Duodenal mucosa (tissue), 2 donors: ENCODE measurements at regions not wholly inside any gene's neighbourhood (a gene's known extent, or its start where the extent isn't known, plus 50 kb on each side); places are given as distances from the start of the nearest gene placed in this dataset.
A peak's percentile ranks its signal among the peaks of the same experiment; 100 is the strongest.

Experiments
- H3K27ac ChIP-seq: one replicate; pipeline ENCODE4 v1.7.0; 2013; ENCODE audit warnings: low read depth, low read length
- H3K27me3 ChIP-seq, 2 donors: one replicate each; pipeline ENCODE4 v1.7.0; 2013; ENCODE audit warnings: low read length in 2 of 2, control low read depth in 1 of 2; ENCODE audit not compliant: insufficient read depth in 2 of 2, control insufficient read depth in 1 of 2
- H3K36me3 ChIP-seq, 2 donors: one replicate each; pipeline ENCODE4 v1.7.0; 2013; ENCODE audit warnings: low read length in 2 of 2, control low read depth in 1 of 2; ENCODE audit not compliant: insufficient read depth in 2 of 2, control insufficient read depth in 1 of 2
- H3K4me1 ChIP-seq, 2 donors: one replicate each; pipeline ENCODE4 v1.7.0; 2013; ENCODE audit warnings: low read length in 2 of 2, control low read depth in 1 of 2; ENCODE audit not compliant: insufficient read depth in 2 of 2, control insufficient read depth in 1 of 2
- H3K4me3 ChIP-seq, 2 donors: one replicate each; pipeline ENCODE4 v1.7.0; 2013; ENCODE audit warnings: low read length in 2 of 2, low read depth in 1 of 2
- H3K9ac ChIP-seq, 2 donors: one replicate each; pipeline ENCODE4 v1.7.0; 2013; ENCODE audit warnings: low read length in 2 of 2, low read depth in 1 of 2
- H3K9me3 ChIP-seq, 2 donors: one replicate each; pipeline ENCODE4 v1.7.0; 2013; ENCODE audit warnings: low read length in 2 of 2, control low read depth in 1 of 2; ENCODE audit not compliant: control insufficient read depth in 1 of 2

GRCh38 chr2:158904627-158905177 is 63.7 kb upstream of the TANC1 start:
- H3K4me1 ChIP-seq: no peaks in the 10 kb centered on the region
- H3K9ac ChIP-seq: no peak overlapping the region
- no peak overlapping the region for H3K4me3 ChIP-seq
- H3K27ac ChIP-seq: no peak overlapping the region
- no peaks in the 10 kb centered on the region for H3K36me3 ChIP-seq
- H3K9me3 ChIP-seq: no peaks in the 10 kb centered on the region
- H3K27me3 ChIP-seq: no peaks in the 10 kb centered on the region

- Histone ChIP-seq H3K27ac (peak overlapping the region; percentile 49), H3K9ac (no peak overlapping the region), H3K4me3 (no peak overlapping the region), H3K9me3 (no peaks in the 10 kb centered on the region), H3K36me3 (no peaks in the 10 kb centered on the region), H3K27me3 (no peaks in the 10 kb centered on the region), H3K4me1 (no peaks in the 10 kb centered on the region)
Observed at GRCh38 chr2:158905341-158905740, 63.1 kb upstream of the TANC1 start.

DNA sequence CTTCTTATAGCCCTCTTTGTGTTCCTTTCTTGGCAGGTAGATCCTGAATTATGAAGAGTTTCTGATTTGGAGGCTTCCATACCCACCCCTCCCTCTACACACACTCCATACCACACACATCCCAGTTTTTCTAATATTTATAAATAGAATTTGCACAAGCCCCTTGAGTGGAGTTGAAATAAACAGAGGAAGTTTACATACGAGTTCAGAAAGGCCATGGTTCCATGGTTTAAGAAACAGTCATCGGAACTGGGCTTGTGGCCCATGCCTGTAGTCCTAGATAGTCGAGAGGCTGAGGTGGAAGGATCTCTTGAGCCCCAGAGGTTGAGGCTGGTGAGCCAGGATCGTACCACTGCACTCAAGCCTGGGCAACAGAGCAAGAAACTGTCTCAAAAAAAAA is 62.7 kb upstream of the TANC1 start:
- H3K36me3 ChIP-seq: no peaks in the 10 kb centered on the region
- no peaks in the 10 kb centered on the region for H3K27me3 ChIP-seq
- no peaks in the 10 kb centered on the region for H3K4me1 ChIP-seq
- no peak overlapping the region for H3K27ac ChIP-seq
- no peak overlapping the region for H3K9ac ChIP-seq
- no peaks in the 10 kb centered on the region for H3K9me3 ChIP-seq
- no peak overlapping the region for H3K4me3 ChIP-seq

DNA sequence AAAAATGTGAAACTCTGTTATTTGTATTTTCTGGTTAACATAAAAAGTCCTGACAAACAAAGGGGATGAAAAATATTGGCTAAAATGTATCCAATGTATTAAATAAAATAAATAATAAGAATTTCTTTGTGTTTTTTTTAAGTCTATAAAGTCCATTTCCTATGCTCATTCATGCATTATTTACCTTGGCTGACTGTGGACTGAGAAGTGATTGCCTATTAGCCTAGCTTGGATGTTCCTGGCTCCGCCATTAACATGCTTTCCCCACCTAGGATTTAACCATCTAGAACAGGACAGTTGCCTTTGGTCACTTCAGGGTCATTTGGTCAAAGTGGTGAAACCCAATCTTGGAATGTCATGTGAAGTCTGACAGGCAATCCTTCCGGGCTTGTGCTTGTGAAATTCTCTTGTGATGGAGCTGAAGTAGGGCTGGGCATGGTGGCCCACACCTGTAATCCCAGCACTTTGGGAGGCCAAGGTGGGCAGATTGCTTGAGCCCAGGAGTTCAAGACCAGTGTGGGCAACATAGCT is 60.4 kb upstream of the TANC1 start:
- Histone ChIP-seq H3K36me3 (no peaks in the 10 kb centered on the region), H3K4me1 (no peaks in the 10 kb centered on the region), H3K27me3 (no peaks in the 10 kb centered on the region), H3K9me3 (no peaks in the 10 kb centered on the region), H3K27ac (no peak overlapping the region), H3K9ac (no peak overlapping the region), H3K4me3 (no peak overlapping the region)

GRCh38 chr2:158912112-158912511 is 56.3 kb upstream of the TANC1 start:
- H3K4me1 ChIP-seq: no peaks in the 10 kb centered on the region
- no peaks in the 10 kb centered on the region for H3K36me3 ChIP-seq
- no peak overlapping the region for H3K27ac ChIP-seq
- no peaks in the 10 kb centered on the region for H3K9me3 ChIP-seq
- no peaks in the 10 kb centered on the region for H3K27me3 ChIP-seq
- no peak overlapping the region for H3K4me3 ChIP-seq
- no peak overlapping the region for H3K9ac ChIP-seq

DNA sequence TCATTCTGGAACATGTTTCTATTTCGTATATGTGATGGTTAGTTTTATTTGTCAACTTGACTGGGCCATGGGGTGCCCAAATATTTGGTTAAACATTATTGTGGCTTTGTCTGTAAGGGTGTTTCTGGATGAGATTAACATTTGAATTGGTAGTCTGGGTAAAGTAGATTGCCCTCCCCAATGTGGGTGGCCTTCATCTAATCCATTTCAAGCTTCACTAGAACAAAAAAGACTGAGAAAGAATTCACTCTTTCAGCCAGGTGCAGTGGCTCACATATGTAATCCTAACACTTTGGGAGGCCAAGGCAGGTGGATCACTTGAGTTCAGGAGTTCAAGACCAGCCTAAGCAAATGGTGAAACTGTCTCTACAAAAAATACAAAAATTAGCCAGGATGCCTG is 55.7 kb upstream of the TANC1 start:
- Histone ChIP-seq H3K9me3 (no peaks in the 10 kb centered on the region), H3K4me3 (no peak overlapping the region), H3K4me1 (no peaks in the 10 kb centered on the region), H3K36me3 (no peaks in the 10 kb centered on the region), H3K9ac (no peak overlapping the region), H3K27ac (no peak overlapping the region), H3K27me3 (no peaks in the 10 kb centered on the region)

- no peaks in the 10 kb centered on the region for H3K27me3 ChIP-seq
- no peaks in the 10 kb centered on the region for H3K9me3 ChIP-seq
- H3K4me1 ChIP-seq: no peaks in the 10 kb centered on the region
- no peak overlapping the region for H3K9ac ChIP-seq
- no peak overlapping the region for H3K4me3 ChIP-seq
- H3K27ac ChIP-seq: no peak overlapping the region
- no peaks in the 10 kb centered on the region for H3K36me3 ChIP-seq
Observed at GRCh38 chr2:158914066-158914465, 54.4 kb upstream of the TANC1 start.

DNA sequence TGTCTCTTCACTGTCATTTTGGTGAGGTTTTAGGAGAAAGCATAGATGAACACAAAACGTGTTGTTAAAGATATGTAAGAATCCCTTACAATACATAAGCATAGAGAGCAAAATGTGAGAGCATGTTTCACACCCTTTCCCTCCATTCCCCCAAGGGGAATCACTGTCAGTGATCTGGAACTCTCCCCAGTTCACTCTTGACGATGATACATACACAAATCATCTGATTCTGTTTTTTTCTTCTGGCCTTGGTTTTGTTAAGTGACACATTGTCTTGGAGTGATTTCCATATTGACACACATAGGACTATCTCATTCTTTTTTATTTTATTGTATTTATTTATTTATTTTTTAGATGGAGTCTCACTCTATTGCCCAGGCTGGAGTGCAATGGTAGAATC is 53.7 kb upstream of the TANC1 start:
- Histone ChIP-seq H3K9me3 (no peaks in the 10 kb centered on the region), H3K27ac (no peak overlapping the region), H3K4me1 (no peaks in the 10 kb centered on the region), H3K4me3 (no peak overlapping the region), H3K36me3 (no peaks in the 10 kb centered on the region), H3K27me3 (no peaks in the 10 kb centered on the region), H3K9ac (no peak overlapping the region)

GRCh38 chr2:158917121-158917520 is 51.3 kb upstream of the TANC1 start:
- Histone ChIP-seq H3K4me3 (no peak overlapping the region), H3K9me3 (no peaks in the 10 kb centered on the region), H3K4me1 (no peaks in the 10 kb centered on the region), H3K9ac (no peak overlapping the region), H3K27ac (no peak overlapping the region), H3K27me3 (no peaks in the 10 kb centered on the region), H3K36me3 (no peaks in the 10 kb centered on the region)

DNA sequence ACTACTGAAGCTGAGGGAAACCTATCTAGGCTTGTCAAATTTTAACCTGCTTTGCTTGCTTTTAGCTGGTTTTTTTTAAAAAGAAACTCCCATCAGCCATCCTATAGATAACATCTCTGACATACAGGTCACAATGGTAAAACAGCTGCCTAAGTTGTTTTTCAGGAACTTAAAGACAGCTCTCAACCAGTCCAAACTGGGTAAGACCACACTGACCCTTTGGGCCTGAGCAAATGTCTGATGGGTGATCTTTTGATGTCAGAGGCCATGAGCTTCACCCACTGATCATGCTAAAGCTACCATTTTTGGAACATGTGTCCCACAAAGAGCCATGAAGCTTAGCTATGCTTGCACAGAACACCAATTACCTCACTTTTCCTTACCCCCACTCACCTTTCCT is 50.0 kb upstream of the TANC1 start:
- Histone ChIP-seq H3K9me3 (no peaks in the 10 kb centered on the region), H3K36me3 (no peaks in the 10 kb centered on the region), H3K9ac (no peak overlapping the region), H3K4me3 (no peak overlapping the region), H3K27ac (no peak overlapping the region), H3K4me1 (no peaks in the 10 kb centered on the region), H3K27me3 (no peaks in the 10 kb centered on the region)
